ENCODE measurements at regions not wholly inside any gene's neighbourhood (a gene's known extent, or its start where the extent isn't known, plus 50 kb on each side); places are given as distances from the start of the nearest gene placed in this dataset.
"Not testable (repeated sequence)": the region's sequence is repeated elsewhere in the genome, so short reads cannot be mapped to it uniquely, and the experiment has no call there.

DNA sequence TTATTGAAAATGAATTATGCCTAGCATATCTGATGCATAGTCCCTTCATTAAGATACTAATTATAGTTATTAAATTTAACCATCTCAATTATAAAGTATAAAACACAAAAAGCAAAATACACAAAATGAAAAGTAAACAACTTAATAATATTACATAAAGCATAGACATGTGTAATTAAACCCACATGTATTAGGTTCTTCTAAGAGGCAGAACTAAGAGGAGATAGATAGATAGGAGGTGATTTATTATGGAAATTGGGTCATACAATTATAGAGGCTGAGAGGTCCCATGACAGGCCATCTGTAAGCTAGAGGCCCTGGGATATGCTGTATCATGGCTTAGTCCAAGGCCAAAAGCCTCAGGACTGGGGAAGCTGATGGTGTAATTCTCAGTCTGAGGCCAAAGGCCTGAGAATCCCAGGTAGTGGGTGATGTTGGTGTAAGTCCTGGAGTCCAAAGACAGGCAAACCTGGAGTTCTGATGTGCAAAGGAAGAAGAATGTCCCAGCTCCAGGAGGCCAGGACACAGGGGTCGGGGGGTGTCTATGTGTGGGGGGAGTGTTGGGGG, 953.3 kb downstream of the TRHDE start:
- no peaks in the 10 kb centered on the region for H3K36me3 ChIP-seq (ENCODE audit: insufficient read depth, low read length)
- no peaks in the 10 kb centered on the region for H3K4me1 ChIP-seq (ENCODE audit: insufficient read depth, low read length)
- H3K9ac ChIP-seq (ENCODE audit: low read depth, low read length): no peak overlapping the region
- no peaks in the 10 kb centered on the region for H3K9me3 ChIP-seq (ENCODE audit: control insufficient read depth, insufficient read depth, low read length)

DNA sequence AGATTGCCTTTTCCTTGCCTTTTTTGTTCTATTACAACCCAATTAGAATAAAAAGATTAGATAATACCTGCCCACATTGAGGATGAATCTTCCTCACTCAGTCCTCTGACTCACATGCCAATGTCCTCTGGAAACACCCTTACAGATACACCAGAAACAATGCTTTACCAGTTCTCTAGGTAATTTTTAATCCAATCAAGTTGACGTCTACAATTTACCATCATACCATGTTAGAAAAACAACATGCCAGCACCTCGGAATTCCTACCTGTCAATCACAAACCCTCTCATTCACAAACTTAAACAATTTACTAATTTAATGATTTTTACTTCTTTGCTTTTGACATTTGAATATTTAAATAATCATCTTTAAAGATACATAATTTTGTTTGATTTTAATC, 953.8 kb downstream of the TRHDE start:
- Histone ChIP-seq H3K36me3 (ENCODE audit: insufficient read depth, low read length) (no peaks in the 10 kb centered on the region), H3K4me1 (ENCODE audit: insufficient read depth, low read length) (no peaks in the 10 kb centered on the region), H3K9me3 (ENCODE audit: control insufficient read depth, insufficient read depth, low read length) (no peaks in the 10 kb centered on the region), H3K9ac (ENCODE audit: low read depth, low read length) (no peak overlapping the region)

- H3K4me1 ChIP-seq (ENCODE audit: insufficient read depth, low read length): no peaks in the 10 kb centered on the region
- no peak overlapping the region for H3K9ac ChIP-seq (ENCODE audit: low read depth, low read length)
- H3K9me3 ChIP-seq (ENCODE audit: control insufficient read depth, insufficient read depth, low read length): peaks cover 2% of the 10 kb centered on the region; the same call in 1 of the 2 replicates
- H3K36me3 ChIP-seq (ENCODE audit: insufficient read depth, low read length): no peaks in the 10 kb centered on the region
Observed at GRCh38 chr12:73226593-73226992, 954.4 kb downstream of the TRHDE start.

DNA sequence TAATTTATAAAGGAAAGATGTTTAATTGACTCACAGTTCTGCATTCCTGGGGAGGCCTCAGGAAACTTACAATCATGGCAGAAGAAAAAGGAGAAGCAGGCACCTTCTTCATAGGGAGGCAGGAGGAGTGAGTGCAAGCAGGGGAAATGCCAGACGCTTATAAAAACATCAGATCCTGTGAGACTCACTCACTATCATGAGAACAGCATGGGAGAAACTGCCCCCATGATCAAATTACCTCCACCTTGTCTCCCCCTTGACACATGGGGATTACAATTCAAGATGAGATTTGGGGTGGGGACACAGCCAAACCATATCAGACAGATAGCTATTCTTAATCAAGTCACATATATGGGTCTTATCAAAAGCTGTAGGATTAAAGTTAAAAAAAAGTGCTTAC, 956.7 kb downstream of the TRHDE start:
- H3K9ac ChIP-seq (ENCODE audit: low read depth, low read length); H3K36me3 ChIP-seq (ENCODE audit: insufficient read depth, low read length); H3K9me3 ChIP-seq (ENCODE audit: control insufficient read depth, insufficient read depth, low read length); H3K4me1 ChIP-seq (ENCODE audit: insufficient read depth, low read length): not testable (repeated sequence)

DNA sequence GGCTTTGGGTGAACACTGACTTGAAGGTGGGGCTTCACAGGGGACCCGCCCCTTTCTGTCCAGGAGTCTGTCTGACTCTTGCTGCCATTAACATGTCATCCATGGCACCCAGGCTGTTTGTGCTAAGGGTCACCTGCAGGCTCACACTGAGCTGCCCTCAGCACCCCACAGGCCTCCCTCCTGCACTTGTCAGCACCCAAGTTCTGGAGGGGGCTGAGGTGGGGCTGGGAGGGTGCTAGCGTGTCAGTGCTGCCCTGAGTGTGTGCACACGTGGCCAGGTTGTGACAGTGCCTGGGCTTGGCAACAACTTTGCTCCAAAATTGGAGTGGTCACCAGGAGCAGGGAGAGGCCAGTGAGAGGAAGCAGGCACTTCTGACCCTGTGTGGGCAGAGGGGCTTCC, 963.2 kb downstream of the TRHDE start:
- Histone ChIP-seq H3K9me3 (ENCODE audit: control insufficient read depth, insufficient read depth, low read length) (peaks cover 5% of the 10 kb centered on the region; the same call in 1 of the 2 replicates), H3K36me3 (ENCODE audit: insufficient read depth, low read length) (no peaks in the 10 kb centered on the region), H3K9ac (ENCODE audit: low read depth, low read length) (no peak overlapping the region), H3K4me1 (ENCODE audit: insufficient read depth, low read length) (no peaks in the 10 kb centered on the region)

DNA sequence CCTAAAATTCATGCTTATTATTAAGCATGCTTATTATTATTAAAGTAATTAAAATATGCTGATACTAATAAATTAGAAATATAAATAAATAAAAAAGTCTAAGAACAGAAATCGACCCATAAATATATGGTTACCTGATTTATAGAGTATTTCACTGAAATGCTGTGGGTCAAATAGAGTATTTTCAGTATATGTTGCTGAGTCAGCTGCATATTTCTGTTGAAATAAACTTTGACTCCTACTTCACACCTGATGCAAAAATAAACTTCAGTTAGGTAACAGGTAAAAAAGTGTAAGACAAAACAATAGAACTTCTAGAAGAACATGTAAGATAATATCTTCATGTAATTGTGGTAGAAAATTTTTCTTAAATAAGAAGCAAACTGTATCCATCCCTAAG, 967.9 kb downstream of the TRHDE start:
- no peak overlapping the region for H3K9ac ChIP-seq (ENCODE audit: low read depth, low read length)
- H3K9me3 ChIP-seq (ENCODE audit: control insufficient read depth, insufficient read depth, low read length): no peaks in the 10 kb centered on the region
- no peaks in the 10 kb centered on the region for H3K36me3 ChIP-seq (ENCODE audit: insufficient read depth, low read length)
- H3K4me1 ChIP-seq (ENCODE audit: insufficient read depth, low read length): peaks cover 6% of the 10 kb centered on the region; the same call in 1 of the 2 replicates

DNA sequence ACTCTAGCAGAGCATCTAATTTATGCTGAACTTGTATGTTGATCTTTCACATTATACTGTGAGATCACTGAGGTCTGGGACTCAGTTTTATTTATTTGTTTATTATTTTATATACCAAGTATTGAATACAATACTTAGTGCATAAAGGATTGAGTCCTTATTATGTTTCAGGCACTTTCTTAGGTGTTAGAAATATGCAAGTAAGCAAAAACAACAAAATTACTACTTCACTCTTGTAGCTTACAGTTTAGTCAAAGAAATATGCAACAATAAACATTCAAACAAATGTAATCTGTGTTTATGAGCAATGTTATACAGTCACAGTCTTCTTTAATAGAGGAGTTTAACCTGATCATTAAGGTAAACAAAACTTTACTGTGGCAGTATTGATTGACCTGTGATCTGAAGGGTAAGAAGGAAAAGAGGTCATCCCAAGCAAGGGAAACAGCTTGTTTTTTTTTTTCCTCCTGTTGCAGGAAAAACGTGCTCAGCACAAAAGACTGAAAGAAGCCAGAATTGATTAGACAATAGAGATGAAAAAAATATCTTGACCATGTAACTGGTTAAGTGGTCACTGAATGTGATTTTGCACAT, 990.7 kb downstream of the TRHDE start:
- H3K9ac ChIP-seq (ENCODE audit: low read depth, low read length): no peak overlapping the region
- no peaks in the 10 kb centered on the region for H3K36me3 ChIP-seq (ENCODE audit: insufficient read depth, low read length)
- no peaks in the 10 kb centered on the region for H3K9me3 ChIP-seq (ENCODE audit: control insufficient read depth, insufficient read depth, low read length)
- H3K4me1 ChIP-seq (ENCODE audit: insufficient read depth, low read length): no peaks in the 10 kb centered on the region

GRCh38 chr12:73266206-73266605, 994.0 kb downstream of the TRHDE start:
- H3K36me3 ChIP-seq (ENCODE audit: insufficient read depth, low read length): no peaks in the 10 kb centered on the region
- H3K9ac ChIP-seq (ENCODE audit: low read depth, low read length): no peak overlapping the region
- H3K4me1 ChIP-seq (ENCODE audit: insufficient read depth, low read length): no peaks in the 10 kb centered on the region
- no peaks in the 10 kb centered on the region for H3K9me3 ChIP-seq (ENCODE audit: control insufficient read depth, insufficient read depth, low read length)

DNA sequence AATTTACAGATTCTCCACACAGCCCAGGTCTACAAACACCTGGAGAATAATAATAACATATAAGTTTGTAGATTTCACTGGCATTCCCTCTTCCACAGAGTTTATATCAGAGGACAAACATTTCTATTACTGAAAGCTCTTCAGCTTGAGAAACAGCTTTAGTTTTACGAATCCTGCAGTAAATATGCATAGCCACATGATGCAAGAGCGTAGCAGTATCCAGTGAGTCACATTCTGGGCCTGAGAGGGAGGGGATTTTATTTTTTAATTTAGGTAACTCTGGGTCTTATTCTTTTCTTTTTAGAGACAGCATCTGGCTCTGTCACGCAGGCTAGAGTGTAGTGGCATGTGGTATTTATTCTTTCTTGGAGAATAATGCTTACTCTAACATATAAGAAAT, 1002.8 kb downstream of the TRHDE start:
- H3K9ac ChIP-seq (ENCODE audit: low read depth, low read length): no peak overlapping the region
- H3K36me3 ChIP-seq (ENCODE audit: insufficient read depth, low read length): no peaks in the 10 kb centered on the region
- H3K4me1 ChIP-seq (ENCODE audit: insufficient read depth, low read length): peaks cover 8% of the 10 kb centered on the region; the same call in 1 of the 2 replicates
- H3K9me3 ChIP-seq (ENCODE audit: control insufficient read depth, insufficient read depth, low read length): no peaks in the 10 kb centered on the region

DNA sequence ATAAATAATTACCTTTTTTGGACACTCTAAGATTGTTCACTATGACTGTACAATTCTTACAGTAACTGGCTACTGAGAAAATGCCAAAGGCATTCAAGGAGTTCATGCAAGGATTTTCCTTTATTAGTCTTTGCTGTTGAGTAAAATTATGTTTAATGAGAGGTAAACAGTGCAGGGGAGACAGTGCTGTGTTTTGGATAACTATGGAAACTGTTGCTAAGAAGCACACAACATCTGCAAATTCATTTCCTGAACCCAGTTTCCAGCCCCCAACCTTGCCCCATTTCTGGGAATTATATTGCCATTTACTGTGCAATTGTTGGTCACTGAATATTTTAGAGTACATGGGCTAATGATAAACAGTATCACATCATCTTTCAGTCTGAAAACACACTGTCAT, 1005.8 kb downstream of the TRHDE start:
- no peaks in the 10 kb centered on the region for H3K9me3 ChIP-seq (ENCODE audit: control insufficient read depth, insufficient read depth, low read length)
- H3K9ac ChIP-seq (ENCODE audit: low read depth, low read length): no peak overlapping the region
- no peaks in the 10 kb centered on the region for H3K36me3 ChIP-seq (ENCODE audit: insufficient read depth, low read length)
- peaks cover 8% of the 10 kb centered on the region; the same call in 1 of the 2 replicates for H3K4me1 ChIP-seq (ENCODE audit: insufficient read depth, low read length)

- Histone ChIP-seq H3K9ac (ENCODE audit: low read depth, low read length) (no peak overlapping the region), H3K9me3 (ENCODE audit: control insufficient read depth, insufficient read depth, low read length) (no peaks in the 10 kb centered on the region), H3K36me3 (ENCODE audit: insufficient read depth, low read length) (no peaks in the 10 kb centered on the region), H3K4me1 (ENCODE audit: insufficient read depth, low read length) (no peaks in the 10 kb centered on the region)
Observed at GRCh38 chr12:73301530-73301929, 1029.4 kb downstream of the TRHDE start.

DNA sequence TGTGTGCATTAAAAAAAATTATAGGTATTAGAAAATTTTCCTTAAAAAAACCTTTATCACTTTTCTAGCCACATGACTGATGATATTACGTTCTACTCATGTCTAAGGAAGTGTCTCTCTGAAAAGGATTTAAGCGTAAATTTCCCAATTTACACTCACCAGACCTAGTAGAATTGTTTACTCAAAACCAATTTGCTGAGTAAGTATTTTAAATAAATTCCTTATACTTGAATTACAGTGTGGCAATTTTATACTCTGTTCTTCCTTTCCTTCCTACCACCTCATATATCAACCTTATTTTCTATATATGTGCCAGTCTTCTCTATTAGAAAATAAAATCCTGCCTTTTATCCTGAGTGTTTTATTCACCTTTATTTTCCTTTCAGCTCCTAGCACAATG, 1035.1 kb downstream of the TRHDE start:
- Histone ChIP-seq H3K36me3 (ENCODE audit: insufficient read depth, low read length) (no peaks in the 10 kb centered on the region), H3K4me1 (ENCODE audit: insufficient read depth, low read length) (no peaks in the 10 kb centered on the region), H3K9ac (ENCODE audit: low read depth, low read length) (no peak overlapping the region), H3K9me3 (ENCODE audit: control insufficient read depth, insufficient read depth, low read length) (no peaks in the 10 kb centered on the region)

DNA sequence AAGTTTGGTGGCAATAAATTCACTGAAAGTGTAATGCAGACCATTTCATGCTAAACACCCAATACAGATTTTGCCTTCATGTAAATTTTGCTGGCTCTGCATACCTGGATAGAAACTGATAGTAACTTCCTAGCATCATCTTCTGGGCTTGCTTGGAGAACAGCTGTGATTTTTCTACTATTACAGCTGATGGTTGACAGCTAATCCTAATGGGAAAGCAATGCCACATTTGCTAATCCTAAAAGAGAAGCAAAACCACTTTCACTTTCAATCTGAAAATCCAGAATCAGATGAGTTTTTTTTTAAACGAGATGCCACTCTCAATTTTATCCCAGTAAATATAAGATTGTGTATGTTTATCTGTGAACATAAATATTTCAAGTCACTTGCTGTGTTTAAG, 1035.9 kb downstream of the TRHDE start:
- H3K36me3 ChIP-seq (ENCODE audit: insufficient read depth, low read length): no peaks in the 10 kb centered on the region
- no peaks in the 10 kb centered on the region for H3K9me3 ChIP-seq (ENCODE audit: control insufficient read depth, insufficient read depth, low read length)
- H3K9ac ChIP-seq (ENCODE audit: low read depth, low read length): no peak overlapping the region
- no peaks in the 10 kb centered on the region for H3K4me1 ChIP-seq (ENCODE audit: insufficient read depth, low read length)

DNA sequence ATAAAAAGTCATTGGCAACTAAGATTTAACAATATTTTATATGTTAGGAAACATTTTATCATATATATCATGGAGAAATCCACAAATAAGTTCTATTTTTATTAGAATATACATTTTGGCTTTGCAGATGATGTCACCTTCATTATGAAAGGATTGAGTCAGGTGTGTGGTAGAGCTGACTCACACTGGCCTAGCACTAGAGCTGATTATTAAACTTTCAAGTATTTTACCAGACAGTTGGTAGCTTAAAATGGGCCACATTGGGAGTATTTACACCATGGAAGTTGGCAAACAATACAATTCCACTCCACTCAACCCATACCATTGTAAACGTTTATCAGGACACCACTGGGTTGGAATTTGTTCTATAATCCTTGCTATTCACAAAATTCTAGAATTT, 1036.6 kb downstream of the TRHDE start:
- Histone ChIP-seq H3K4me1 (ENCODE audit: insufficient read depth, low read length) (no peaks in the 10 kb centered on the region), H3K9me3 (ENCODE audit: control insufficient read depth, insufficient read depth, low read length) (no peaks in the 10 kb centered on the region), H3K36me3 (ENCODE audit: insufficient read depth, low read length) (no peaks in the 10 kb centered on the region), H3K9ac (ENCODE audit: low read depth, low read length) (no peak overlapping the region)

- no peaks in the 10 kb centered on the region for H3K36me3 ChIP-seq (ENCODE audit: insufficient read depth, low read length)
- H3K9ac ChIP-seq (ENCODE audit: low read depth, low read length): no peak overlapping the region
- no peaks in the 10 kb centered on the region for H3K4me1 ChIP-seq (ENCODE audit: insufficient read depth, low read length)
- no peaks in the 10 kb centered on the region; the same call in none of the 2 replicates for H3K9me3 ChIP-seq (ENCODE audit: control insufficient read depth, insufficient read depth, low read length)
Observed at GRCh38 chr12:73321319-73321718, 1049.1 kb downstream of the TRHDE start.

Data from ES-I3 (cell line).